T-helper 17 cell (primary cell): ENCODE measurements at regions not wholly inside any gene's neighbourhood (a gene's known extent, or its start where the extent isn't known, plus 50 kb on each side); places are given as distances from the start of the nearest gene placed in this dataset.

Experiments used
- ATAC-seq: fragments of 150-1000 bp; cut with Tn5 transposase; 2 replicates; pipeline ENCODE4 v1.10.0; 2021; ENCODE audit warnings: mild to moderate bottlenecking, moderate library complexity
- DNase-seq, 3 donors: peaks; one replicate each; pipeline versions ENCODE4 v3.0.0 to v3.0.0-alpha.2; 2020 to 2021
- H3K9me3 ChIP-seq: one replicate; pipeline ENCODE4 v1.7.0; 2013; ENCODE audit warnings: low read length, mild to moderate bottlenecking; ENCODE audit not compliant: control insufficient read depth, poor library complexity, severe bottlenecking
- H3K27ac Mint-ChIP-seq: one replicate; pipeline ENCODE4 v1.8.0; 2022; ENCODE audit warnings: mild to moderate bottlenecking, moderate library complexity, mixed read lengths
- H3K27me3 Mint-ChIP-seq: one replicate; pipeline ENCODE4 v1.8.0; 2022; ENCODE audit warnings: mixed read lengths
- H3K36me3 Mint-ChIP-seq: one replicate; pipeline ENCODE4 v1.8.0; 2022; ENCODE audit warnings: low read depth, mixed read lengths
- H3K4me1 Mint-ChIP-seq: one replicate; pipeline ENCODE4 v1.8.0; 2022; ENCODE audit warnings: mild to moderate bottlenecking, mixed read lengths
- H3K4me3 Mint-ChIP-seq: one replicate; pipeline ENCODE4 v1.8.0; 2022; ENCODE audit warnings: mild to moderate bottlenecking, moderate library complexity, mixed read lengths

DNA sequence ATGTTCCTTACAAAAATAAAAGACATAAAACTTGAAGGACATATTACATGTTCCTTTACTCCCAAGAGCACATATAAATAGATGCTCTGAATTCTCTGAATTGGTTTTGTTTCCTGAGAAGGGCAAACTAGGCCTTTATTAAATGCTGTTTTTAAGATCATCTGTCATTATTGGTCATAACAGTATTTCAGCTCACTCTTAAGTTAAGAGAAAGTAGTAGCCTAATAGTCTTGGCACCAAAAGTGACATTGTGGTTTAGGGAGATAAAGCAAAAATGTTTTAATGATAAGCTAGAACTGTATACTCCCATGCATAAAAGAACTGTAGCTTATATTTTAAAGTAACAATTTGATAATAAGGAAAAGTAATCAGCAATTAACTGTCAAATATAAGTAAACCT is 361.1 kb upstream of the PTCHD4 start:
- H3K27me3 Mint-ChIP-seq: no peaks in the 10 kb centered on the region
- H3K9me3 ChIP-seq: no peaks in the 10 kb centered on the region
- DNase-seq: no peak
- no peak overlapping the region for H3K4me3 Mint-ChIP-seq
- H3K4me1 Mint-ChIP-seq: no peaks in the 10 kb centered on the region
- ATAC-seq: no peak
- no peak overlapping the region for H3K27ac Mint-ChIP-seq
- no peaks in the 10 kb centered on the region for H3K36me3 Mint-ChIP-seq

DNA sequence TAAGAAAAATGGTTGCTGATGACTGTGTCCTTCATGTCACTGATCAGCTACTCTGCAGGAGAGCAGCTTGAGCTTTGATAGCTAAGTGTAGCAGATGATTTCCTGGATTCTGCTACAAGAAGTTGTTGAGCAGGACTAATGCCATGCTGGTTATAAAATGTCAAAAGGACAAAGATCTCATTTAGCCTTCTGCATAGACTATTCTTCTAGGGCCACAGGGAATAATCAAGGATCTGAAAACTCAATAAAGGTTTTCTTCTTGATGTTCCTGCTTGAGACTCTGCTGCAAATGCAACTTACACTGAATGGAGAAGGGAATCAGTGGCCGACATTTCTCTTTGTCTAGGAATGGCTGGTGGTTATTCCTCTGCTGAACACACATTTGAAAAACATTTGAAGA is 360.3 kb upstream of the PTCHD4 start:
- H3K4me3 Mint-ChIP-seq: no peak overlapping the region
- no peak for ATAC-seq
- no peaks in the 10 kb centered on the region for H3K4me1 Mint-ChIP-seq
- no peak overlapping the region for H3K27ac Mint-ChIP-seq
- H3K36me3 Mint-ChIP-seq: no peaks in the 10 kb centered on the region
- DNase-seq: no peak
- no peaks in the 10 kb centered on the region for H3K27me3 Mint-ChIP-seq
- no peaks in the 10 kb centered on the region for H3K9me3 ChIP-seq

DNA sequence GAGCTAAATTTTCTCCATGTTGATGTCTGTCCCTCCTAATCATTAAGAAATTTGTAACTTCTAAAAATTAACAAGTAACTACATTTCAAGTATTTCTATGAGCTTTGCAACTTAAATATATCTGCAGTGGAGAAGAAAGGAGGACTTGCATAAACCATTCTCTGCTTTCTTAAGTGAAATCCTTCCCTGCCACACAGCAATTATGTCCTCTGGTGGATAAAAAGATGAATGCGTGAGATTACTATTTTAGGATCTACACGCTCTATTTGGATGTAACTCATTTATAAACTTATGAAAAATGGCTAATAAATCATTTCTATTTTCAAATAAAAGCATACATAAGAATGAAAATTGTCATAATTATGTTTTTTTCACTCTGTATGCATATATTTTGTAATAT is 338.0 kb upstream of the PTCHD4 start:
- DNase-seq (no peak), ATAC-seq (no peak)
- Mint-ChIP-seq H3K36me3 (no peaks in the 10 kb centered on the region), H3K27ac (no peak overlapping the region), H3K4me3 (no peak overlapping the region), H3K27me3 (no peaks in the 10 kb centered on the region), H3K4me1 (no peaks in the 10 kb centered on the region)
- H3K9me3 ChIP-seq: no peaks in the 10 kb centered on the region

DNA sequence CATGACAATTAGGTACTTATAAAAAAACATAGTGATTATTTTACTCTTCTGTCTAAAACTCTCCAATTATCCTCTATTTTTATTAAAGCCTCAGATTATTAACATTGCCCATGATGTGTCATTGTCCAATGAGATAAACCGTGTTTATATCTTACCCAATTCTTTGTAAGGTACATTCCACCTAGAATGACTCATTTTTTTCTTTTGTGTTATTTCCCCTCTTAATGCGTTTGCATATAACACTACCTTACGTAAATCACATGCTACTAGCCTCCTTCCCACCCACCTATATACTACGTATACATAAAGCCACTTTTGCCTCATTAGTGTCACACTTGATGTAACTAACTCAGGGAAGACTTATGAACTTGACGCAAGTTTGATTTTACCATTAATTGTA is 336.3 kb upstream of the PTCHD4 start:
- no peak for DNase-seq
- Mint-ChIP-seq H3K36me3 (no peaks in the 10 kb centered on the region), H3K27ac (no peak overlapping the region), H3K4me3 (no peak overlapping the region), H3K27me3 (no peaks in the 10 kb centered on the region), H3K4me1 (no peaks in the 10 kb centered on the region)
- ATAC-seq: no peak
- no peaks in the 10 kb centered on the region for H3K9me3 ChIP-seq

DNA sequence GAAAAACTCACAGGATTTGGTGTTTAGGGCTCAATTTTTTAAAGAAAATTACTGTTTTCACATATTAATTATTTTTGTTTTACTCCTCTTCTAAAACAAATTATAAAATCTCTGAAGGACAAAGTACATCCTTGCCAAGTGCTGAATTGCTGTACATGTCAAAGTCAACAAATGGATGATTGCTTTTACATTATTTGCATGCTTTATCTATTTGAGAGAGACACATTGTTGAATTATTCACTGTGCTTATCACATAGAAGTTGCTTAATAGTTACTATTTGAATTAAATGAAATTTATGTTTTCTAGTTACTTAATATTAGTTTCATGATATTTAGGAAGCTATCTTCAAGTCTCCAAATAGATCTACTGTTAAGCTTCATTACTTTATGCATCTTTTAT is 318.6 kb upstream of the PTCHD4 start:
- Mint-ChIP-seq H3K4me1 (no peaks in the 10 kb centered on the region), H3K4me3 (no peak overlapping the region), H3K27me3 (no peaks in the 10 kb centered on the region), H3K36me3 (no peaks in the 10 kb centered on the region), H3K27ac (no peak overlapping the region)
- DNase-seq: no peak
- no peak for ATAC-seq
- H3K9me3 ChIP-seq: no peaks in the 10 kb centered on the region

DNA sequence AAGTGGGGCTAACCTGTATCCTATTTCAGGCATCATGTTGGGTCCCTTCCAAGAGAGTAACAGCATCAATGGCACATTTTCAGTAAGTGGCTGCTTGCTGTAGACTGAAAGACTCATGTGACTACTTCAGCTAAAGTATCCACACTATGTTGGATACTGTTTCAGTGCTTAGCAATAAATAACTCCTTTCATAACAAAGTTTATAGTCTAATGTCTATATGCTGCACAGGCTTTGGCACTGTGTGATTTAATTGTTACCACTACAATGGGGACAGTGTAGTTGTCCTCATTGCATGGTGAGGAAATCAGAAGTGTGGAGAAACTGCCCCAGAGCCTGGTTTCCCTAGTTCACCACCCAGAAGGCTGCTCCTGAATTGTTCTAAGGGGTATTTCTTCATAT is 318.0 kb upstream of the PTCHD4 start:
- no peak overlapping the region for H3K4me3 Mint-ChIP-seq
- H3K27ac Mint-ChIP-seq: no peak overlapping the region
- ATAC-seq (no peak), DNase-seq (no peak)
- no peaks in the 10 kb centered on the region for H3K9me3 ChIP-seq
- no peaks in the 10 kb centered on the region for H3K4me1 Mint-ChIP-seq
- H3K27me3 Mint-ChIP-seq: no peaks in the 10 kb centered on the region
- H3K36me3 Mint-ChIP-seq: no peaks in the 10 kb centered on the region

DNA sequence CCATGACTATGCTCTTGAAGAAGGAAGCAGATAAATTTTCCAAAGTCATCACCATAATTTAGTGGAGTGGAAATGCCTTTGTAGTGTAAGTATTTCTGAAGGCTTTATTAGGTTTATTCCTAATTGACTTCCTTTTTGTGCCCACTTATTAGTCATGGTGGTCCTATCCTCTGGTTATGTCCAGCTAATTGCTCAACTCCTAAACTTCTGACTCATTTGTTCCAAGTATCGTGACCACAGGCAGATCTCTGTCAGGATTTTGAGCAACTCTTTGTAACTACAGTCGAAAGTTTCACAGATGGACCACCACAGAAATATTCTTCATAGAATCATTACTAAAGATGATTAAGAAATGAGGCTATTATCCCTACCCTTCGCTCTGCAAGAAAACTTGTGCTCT is 315.6 kb upstream of the PTCHD4 start:
- H3K4me1 Mint-ChIP-seq: no peaks in the 10 kb centered on the region
- no peak overlapping the region for H3K27ac Mint-ChIP-seq
- H3K4me3 Mint-ChIP-seq: no peak overlapping the region
- no peaks in the 10 kb centered on the region for H3K9me3 ChIP-seq
- no peaks in the 10 kb centered on the region for H3K27me3 Mint-ChIP-seq
- no peaks in the 10 kb centered on the region for H3K36me3 Mint-ChIP-seq
- no peak for DNase-seq
- ATAC-seq: no peak

DNA sequence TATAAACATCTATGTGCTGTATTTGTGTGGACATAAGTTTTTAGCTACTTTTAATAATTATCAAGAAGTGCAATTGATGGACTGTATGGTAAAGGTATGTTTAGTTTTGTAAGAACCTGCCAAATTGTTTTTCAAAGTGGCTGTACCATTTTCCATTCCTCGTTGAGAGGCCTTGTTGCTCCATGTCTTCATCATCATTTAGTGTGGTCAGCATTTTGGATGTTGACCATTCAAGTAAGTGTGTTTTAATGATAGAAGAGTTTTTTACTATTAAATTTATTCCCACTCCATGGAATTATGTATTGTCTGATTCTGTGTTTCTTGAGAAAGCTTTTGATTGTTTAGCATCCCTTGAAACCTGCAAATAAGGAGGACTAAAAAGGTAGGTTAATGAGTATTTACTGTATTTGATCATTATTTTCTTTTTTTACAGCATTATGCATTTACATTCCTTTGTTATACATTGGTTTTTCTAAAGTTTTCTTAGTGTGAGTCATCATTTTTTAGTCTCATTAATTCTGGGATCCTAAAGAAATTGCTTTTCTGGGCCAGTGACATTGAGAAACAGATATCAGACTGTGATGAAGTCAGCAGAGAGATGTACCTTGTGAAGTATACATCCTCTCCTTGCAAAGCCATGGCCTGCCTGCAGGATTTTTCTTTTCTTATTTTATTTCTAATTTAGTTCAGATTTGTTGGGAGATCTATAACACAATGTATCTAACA is 312.8 kb upstream of the PTCHD4 start:
- no peak for ATAC-seq
- H3K4me1 Mint-ChIP-seq: no peaks in the 10 kb centered on the region
- H3K4me3 Mint-ChIP-seq: no peak overlapping the region
- no peaks in the 10 kb centered on the region for H3K9me3 ChIP-seq
- H3K27ac Mint-ChIP-seq: no peak overlapping the region
- DNase-seq: no peak
- H3K36me3 Mint-ChIP-seq: no peaks in the 10 kb centered on the region
- no peaks in the 10 kb centered on the region for H3K27me3 Mint-ChIP-seq

DNA sequence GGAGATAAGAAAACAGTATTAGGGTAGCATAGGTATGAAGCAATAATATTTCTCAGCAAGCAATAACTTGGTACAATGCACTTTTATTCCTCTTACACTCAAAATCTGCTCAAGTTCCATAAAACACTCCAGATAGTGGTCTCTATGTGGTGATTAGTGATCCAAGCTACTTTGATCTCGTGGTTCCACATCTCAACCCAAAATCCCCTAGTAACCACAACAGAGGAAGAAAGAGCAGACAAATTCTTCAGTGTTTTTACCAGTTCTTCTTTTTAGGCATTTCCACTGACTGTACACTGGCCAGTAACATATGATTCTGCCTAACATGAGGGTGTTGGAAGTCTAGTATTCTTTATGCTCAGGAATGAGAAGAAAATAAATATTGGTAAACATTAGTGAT is 309.0 kb upstream of the PTCHD4 start:
- Mint-ChIP-seq H3K4me3 (no peak overlapping the region), H3K4me1 (no peaks in the 10 kb centered on the region), H3K36me3 (no peaks in the 10 kb centered on the region), H3K27ac (no peak overlapping the region), H3K27me3 (no peaks in the 10 kb centered on the region)
- no peak for ATAC-seq
- no peaks in the 10 kb centered on the region for H3K9me3 ChIP-seq
- no peak for DNase-seq

DNA sequence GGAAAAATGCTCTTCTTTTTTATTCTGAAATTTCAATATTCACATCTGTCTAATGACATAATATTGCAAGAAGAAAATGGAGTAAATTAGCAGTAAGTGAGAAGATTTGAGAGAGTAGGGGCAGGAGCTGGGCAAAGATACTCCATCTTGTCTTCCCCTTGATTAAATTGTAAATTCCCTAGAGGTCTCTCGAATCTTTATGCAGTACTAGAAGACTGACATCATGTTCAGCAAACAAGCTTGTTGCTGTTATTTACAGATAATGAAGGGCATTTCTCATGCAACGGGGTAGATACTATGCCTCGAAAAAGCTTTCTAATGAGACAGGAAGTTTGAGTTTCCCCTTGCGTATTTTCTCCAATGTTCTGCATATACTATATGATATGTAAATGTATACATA is 306.9 kb upstream of the PTCHD4 start:
- DNase-seq (no peak), ATAC-seq (no peak)
- Mint-ChIP-seq H3K27ac (no peak overlapping the region), H3K36me3 (no peaks in the 10 kb centered on the region), H3K4me3 (no peak overlapping the region), H3K27me3 (no peaks in the 10 kb centered on the region), H3K4me1 (no peaks in the 10 kb centered on the region)
- H3K9me3 ChIP-seq: no peaks in the 10 kb centered on the region

DNA sequence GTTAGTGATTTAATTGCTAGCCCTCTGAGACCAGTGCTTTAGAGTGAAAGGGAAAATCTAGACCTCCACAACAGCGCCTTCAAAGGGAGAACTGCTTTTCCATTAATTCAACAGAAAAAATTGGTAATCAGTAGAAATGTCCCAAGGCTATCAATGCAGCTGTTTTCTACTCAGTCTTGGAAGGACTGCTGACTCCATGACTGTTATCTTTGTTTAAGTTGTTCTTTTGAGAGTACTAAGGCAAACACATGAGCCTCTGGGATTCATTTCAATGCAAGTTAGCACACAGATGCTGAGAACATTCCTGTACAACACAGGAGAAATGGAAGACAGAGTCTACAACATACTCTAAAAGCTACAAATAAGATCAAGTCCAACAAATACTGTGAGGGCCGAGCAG is 301.7 kb upstream of the PTCHD4 start:
- DNase-seq (no peak), ATAC-seq (no peak)
- Mint-ChIP-seq H3K27me3 (no peaks in the 10 kb centered on the region), H3K36me3 (no peaks in the 10 kb centered on the region), H3K4me1 (no peaks in the 10 kb centered on the region), H3K4me3 (no peak overlapping the region), H3K27ac (no peak overlapping the region)
- no peaks in the 10 kb centered on the region for H3K9me3 ChIP-seq

DNA sequence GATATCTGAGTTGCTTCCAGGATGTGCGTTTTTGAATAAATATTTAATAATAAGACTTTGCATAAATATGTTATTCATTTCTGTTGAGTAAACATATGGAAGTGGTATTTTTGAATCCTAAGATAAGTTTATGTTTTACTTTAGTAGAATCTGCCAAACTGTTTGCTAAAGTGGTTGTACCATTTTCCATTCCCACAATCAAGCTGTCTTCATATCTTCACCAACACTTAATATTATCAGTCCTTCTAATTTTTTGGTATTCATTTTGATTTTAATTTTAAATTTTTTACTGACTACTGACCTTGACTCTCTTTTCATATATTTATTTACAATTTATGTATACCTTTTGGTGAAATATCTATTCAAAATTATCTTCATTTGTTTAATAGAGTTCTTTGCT is 293.9 kb upstream of the PTCHD4 start:
- Mint-ChIP-seq H3K36me3 (no peaks in the 10 kb centered on the region), H3K4me3 (no peak overlapping the region), H3K4me1 (no peaks in the 10 kb centered on the region), H3K27me3 (no peaks in the 10 kb centered on the region), H3K27ac (no peak overlapping the region)
- no peaks in the 10 kb centered on the region for H3K9me3 ChIP-seq
- DNase-seq: no peak
- ATAC-seq: no peak

DNA sequence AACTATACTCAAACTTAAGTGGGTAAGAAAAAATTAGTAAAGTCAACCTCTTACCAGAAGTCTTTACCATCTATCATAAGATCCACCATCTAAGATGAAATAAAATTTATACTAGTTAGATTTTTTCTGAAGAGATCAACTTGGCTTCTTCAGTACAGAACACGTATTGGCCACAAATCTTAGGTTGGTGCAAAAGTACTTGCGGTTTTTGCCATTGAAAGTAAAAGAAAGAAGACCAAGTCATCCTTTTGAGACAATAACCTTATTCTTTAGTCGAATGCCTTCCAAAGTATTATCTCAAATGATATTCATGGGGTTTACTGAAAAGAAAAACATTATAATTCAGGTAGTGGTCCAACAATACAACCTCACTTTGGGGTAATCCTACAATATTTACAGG is 292.6 kb upstream of the PTCHD4 start:
- Mint-ChIP-seq H3K27me3 (no peaks in the 10 kb centered on the region), H3K27ac (no peak overlapping the region), H3K36me3 (no peaks in the 10 kb centered on the region), H3K4me1 (no peaks in the 10 kb centered on the region), H3K4me3 (no peak overlapping the region)
- H3K9me3 ChIP-seq: no peaks in the 10 kb centered on the region
- DNase-seq (no peak), ATAC-seq (no peak)

DNA sequence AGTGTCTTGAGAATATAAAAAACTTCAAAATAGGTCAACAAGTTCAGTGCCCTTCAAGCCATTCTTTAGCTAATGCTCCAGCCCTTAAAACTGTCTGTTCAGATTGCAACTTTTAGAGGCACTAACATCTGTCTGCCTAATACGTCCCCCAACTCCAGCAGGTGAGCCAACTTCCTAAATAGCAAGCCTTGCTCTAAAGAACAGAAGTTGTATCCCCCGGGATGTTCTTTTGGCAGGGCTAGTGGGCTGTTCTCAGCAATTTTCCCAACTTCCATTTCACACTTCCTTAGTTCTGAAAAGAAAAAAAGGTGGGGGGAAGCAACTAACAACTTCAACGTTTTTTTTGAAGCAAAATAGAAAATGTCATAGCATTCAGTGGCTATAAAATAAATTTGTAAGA is 290.0 kb upstream of the PTCHD4 start:
- DNase-seq: no peak
- H3K36me3 Mint-ChIP-seq: no peaks in the 10 kb centered on the region
- no peaks in the 10 kb centered on the region for H3K9me3 ChIP-seq
- ATAC-seq: no peak
- no peaks in the 10 kb centered on the region for H3K27me3 Mint-ChIP-seq
- no peak overlapping the region for H3K4me3 Mint-ChIP-seq
- no peak overlapping the region for H3K27ac Mint-ChIP-seq
- H3K4me1 Mint-ChIP-seq: no peaks in the 10 kb centered on the region
